Neuron (in vitro differentiated cells): ENCODE measurements at regions not wholly inside any gene's neighbourhood (a gene's known extent, or its start where the extent isn't known, plus 50 kb on each side); places are given as distances from the start of the nearest gene placed in this dataset.
"Not testable (repeated sequence)": the region's sequence is repeated elsewhere in the genome, so short reads cannot be mapped to it uniquely, and the experiment has no call there.

Source experiments
- H2AFZ ChIP-seq: one replicate; pipeline ENCODE4 v1.6.1; 2013; ENCODE audit warnings: low read depth, mild to moderate bottlenecking, inconsistent platforms, low read length, moderate library complexity
- H3K27me3 ChIP-seq: one replicate; pipeline ENCODE4 v1.6.1; 2013; ENCODE audit warnings: low read length; ENCODE audit not compliant: insufficient read depth
- H3K36me3 ChIP-seq: one replicate; pipeline ENCODE4 v1.6.1; 2013; ENCODE audit warnings: low read length; ENCODE audit not compliant: insufficient read depth
- H3K4me1 ChIP-seq: one replicate; pipeline ENCODE4 v1.6.1; 2013; ENCODE audit warnings: low read length; ENCODE audit not compliant: insufficient read depth
- H3K4me3 ChIP-seq: 2 replicates; pipeline ENCODE4 v1.5.1; 2013; ENCODE audit warnings: mild to moderate bottlenecking, low read length, moderate library complexity
- H3K9me3 ChIP-seq: one replicate; pipeline ENCODE4 v1.6.1; 2013; ENCODE audit warnings: low read length

- H3K27me3 ChIP-seq = no peaks in the 10 kb centered on the region
- H3K4me3 ChIP-seq = no peak overlapping the region
- H3K9me3 ChIP-seq = no peaks in the 10 kb centered on the region
- no peaks in the 10 kb centered on the region for H3K36me3 ChIP-seq
- H3K4me1 ChIP-seq = peaks cover 6% of the 10 kb centered on the region
- H2AFZ ChIP-seq = no peak overlapping the region
These were observed 69.1 kb upstream of the ADTRP start for GRCh38 chr6:11847515-11848345.

DNA sequence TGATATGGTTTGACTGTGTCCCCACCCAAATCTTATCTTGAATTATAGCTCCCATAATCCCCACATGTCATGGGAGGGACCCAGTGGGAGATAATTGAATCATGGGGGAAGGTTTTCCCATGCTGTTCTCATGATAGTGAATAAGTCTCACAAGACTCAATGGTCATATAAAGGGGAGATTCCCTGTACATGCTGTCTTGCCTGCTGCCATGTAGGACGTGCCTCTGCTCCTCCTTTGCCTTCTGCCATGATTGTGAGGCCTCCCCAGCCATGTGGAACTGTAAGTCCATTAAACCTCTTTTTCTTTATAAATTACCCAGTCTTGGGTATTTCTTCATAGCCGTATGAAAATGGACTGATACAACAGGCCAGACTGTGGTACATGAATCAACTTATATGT is 68.5 kb upstream of the ADTRP start:
- H3K36me3 ChIP-seq, H3K4me1 ChIP-seq, H3K9me3 ChIP-seq, H2AFZ ChIP-seq, H3K27me3 ChIP-seq, H3K4me3 ChIP-seq: not testable (repeated sequence)

DNA sequence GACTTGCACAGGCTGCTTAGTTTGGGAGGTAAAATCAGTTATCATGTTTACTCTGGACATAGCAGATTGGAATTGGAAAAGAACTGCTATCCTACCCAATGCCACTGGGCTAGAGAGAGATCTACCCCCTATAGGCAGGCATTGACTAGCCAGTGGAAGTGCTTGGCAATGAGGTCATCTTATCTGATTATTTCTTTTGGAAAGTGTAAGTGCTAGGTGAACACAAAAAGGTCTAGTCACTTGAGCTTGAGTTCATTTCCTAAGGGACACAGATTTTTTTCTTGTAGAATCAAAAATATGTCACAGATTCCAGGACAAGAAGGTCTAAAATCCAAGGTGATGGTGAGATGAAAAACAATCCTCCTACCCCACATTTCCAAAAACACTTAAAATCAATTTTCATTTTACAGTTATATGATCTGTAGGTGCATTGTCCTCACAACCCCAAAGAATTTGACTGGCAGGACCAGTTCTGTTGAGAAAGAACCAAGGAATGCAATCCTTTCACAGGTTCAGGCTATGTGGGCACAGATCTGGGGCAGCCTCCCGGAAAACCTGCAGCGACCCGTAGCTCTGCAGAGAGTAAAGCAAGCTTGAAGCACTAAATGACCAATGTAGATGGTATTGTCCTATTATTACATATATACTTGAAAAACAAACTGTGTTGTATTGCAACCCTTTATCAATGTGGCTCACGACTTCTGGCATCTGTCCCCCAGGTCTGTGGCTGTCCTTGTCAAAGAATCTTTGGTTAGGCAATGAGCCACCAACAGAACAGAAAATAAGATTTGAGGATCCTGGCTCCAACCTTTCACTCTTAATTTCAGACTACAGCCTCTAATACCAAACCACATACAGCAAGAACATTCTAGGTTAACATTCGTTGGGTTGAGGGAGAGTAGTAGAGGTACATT is 67.3 kb upstream of the ADTRP start:
- H3K27me3 ChIP-seq = no peaks in the 10 kb centered on the region
- no peak overlapping the region for H2AFZ ChIP-seq
- no peaks in the 10 kb centered on the region for H3K4me1 ChIP-seq
- H3K9me3 ChIP-seq = no peaks in the 10 kb centered on the region
- no peak overlapping the region for H3K4me3 ChIP-seq
- no peaks in the 10 kb centered on the region for H3K36me3 ChIP-seq

DNA sequence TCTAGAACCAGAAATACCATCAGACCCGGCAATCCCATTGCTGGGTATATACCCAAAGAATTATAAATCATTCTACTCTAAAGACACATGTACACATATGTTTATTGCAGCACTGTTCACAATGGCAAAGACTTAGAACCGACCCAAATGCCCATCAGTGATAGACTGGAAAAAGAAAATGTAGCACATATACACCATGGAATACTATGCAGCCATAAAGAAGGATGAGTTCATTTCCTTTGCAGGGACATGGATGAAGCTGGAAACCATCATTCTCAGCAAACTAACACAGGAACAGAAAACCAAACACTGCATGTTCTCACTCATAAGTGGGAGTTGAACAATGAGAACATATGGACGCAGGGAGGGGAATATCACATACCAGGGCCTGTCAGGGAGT is 64.2 kb upstream of the ADTRP start:
- not testable (repeated sequence) for H3K27me3 ChIP-seq, H3K4me1 ChIP-seq, H2AFZ ChIP-seq, H3K4me3 ChIP-seq, H3K36me3 ChIP-seq, H3K9me3 ChIP-seq

- H2AFZ ChIP-seq = no peak overlapping the region
- H3K9me3 ChIP-seq = no peaks in the 10 kb centered on the region
- H3K4me1 ChIP-seq = no peaks in the 10 kb centered on the region
- no peak overlapping the region for H3K4me3 ChIP-seq
- no peaks in the 10 kb centered on the region for H3K27me3 ChIP-seq
- H3K36me3 ChIP-seq = no peaks in the 10 kb centered on the region
These were observed 56.5 kb upstream of the ADTRP start for GRCh38 chr6:11835065-11835464.

DNA sequence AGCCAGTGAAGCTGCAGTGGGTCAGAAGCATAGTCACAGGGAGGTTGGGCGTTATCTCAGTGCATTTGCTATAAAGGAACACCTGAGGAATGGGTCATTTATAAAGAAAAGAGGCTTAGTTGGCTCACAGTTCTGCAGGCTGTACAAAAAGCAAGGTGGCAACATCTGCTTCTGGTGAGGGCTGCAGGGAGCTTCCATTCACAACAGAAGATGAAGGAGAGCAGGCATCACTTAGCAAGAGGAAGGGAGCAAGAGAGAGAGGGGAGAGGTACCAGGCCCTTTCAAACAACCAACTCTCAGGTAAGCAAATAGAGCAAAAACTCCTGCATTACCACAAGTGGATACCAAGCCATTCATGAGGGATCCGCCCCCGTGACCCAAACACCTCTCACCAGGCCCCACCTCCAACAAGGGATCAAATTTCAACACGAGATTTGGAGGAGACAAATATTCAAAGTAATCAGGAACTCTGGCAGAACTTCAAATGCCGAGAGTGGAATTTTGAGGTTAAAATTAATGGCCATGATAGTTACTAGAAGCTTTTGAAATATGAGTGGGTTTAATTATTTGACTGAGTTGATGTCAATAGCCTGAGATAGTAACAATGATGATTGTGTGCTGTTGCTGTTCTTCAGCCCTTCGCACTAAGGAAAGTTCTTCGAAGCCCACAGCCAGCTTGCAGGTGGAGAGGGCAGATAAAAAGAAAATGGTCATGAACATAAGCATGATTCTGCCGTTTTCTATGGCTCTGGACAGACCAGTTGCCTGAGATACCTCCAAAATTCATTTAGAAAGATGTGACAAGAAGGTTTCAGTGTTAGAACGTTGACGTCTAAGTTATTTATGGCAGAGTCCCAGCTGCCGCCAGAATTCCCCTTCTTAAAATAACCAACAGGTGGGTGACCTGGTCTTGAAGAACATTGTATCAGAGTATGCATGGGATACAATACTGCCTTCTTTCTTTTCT is 55.3 kb upstream of the ADTRP start:
- Histone ChIP-seq H3K27me3 (no peaks in the 10 kb centered on the region), H3K36me3 (no peaks in the 10 kb centered on the region), H3K4me1 (peaks cover 2% of the 10 kb centered on the region), H3K4me3 (no peak overlapping the region), H2AFZ (no peak overlapping the region), H3K9me3 (no peaks in the 10 kb centered on the region)

DNA sequence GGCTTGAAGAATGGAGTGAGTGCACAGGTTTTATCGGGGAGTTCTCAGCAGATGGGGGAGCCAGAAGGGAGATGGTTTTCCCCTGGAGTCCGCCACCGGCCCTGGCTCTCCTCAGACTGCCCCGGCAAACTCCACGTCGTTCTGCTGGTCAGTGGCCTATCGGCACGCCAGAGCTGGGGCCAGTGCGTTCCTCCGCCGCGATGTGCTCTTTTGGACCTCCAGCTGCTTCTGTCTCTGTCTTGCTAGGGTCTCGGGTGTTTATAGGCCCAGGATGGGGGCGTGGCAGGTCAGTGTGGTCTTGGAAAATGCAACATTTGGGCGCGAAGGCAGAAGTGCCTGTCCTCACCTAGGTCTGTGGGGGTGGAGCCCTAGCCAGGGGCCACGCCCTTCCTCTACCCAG is 53.0 kb upstream of the ADTRP start:
- no peak overlapping the region for H2AFZ ChIP-seq
- no peaks in the 10 kb centered on the region for H3K27me3 ChIP-seq
- H3K4me1 ChIP-seq = peaks cover 6% of the 10 kb centered on the region
- H3K36me3 ChIP-seq = no peaks in the 10 kb centered on the region
- H3K9me3 ChIP-seq = no peaks in the 10 kb centered on the region
- H3K4me3 ChIP-seq = no peak overlapping the region

DNA sequence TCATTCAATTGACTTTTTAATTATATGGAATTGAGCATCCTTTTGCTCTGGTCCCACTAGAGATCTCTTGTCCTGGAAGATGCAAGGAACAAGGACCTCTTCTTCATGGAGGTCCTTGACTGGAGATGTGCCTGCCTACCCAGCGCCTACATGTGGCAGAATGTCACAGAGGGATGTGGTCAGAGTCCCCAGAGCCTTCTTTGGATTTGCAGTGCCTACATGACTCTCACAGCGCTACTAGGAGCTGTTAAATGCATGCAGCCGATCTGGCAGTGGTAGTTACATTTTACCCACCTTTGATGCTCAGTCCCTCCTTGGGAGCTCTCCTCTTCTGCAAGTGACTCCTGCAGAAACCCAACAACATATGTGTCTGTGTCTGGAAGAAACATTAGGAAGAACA is 51.9 kb upstream of the ADTRP start:
- no peak overlapping the region for H3K4me3 ChIP-seq
- H3K9me3 ChIP-seq = no peaks in the 10 kb centered on the region
- peaks cover 6% of the 10 kb centered on the region for H3K4me1 ChIP-seq
- no peaks in the 10 kb centered on the region for H3K36me3 ChIP-seq
- H3K27me3 ChIP-seq = no peaks in the 10 kb centered on the region
- no peak overlapping the region for H2AFZ ChIP-seq

- no peaks in the 10 kb centered on the region for H3K27me3 ChIP-seq
- no peaks in the 10 kb centered on the region for H3K9me3 ChIP-seq
- peaks cover 6% of the 10 kb centered on the region for H3K4me1 ChIP-seq
- H2AFZ ChIP-seq = no peak overlapping the region
- no peak overlapping the region for H3K4me3 ChIP-seq
- H3K36me3 ChIP-seq = no peaks in the 10 kb centered on the region
These were observed 51.5 kb upstream of the ADTRP start for GRCh38 chr6:11830105-11830504.

DNA sequence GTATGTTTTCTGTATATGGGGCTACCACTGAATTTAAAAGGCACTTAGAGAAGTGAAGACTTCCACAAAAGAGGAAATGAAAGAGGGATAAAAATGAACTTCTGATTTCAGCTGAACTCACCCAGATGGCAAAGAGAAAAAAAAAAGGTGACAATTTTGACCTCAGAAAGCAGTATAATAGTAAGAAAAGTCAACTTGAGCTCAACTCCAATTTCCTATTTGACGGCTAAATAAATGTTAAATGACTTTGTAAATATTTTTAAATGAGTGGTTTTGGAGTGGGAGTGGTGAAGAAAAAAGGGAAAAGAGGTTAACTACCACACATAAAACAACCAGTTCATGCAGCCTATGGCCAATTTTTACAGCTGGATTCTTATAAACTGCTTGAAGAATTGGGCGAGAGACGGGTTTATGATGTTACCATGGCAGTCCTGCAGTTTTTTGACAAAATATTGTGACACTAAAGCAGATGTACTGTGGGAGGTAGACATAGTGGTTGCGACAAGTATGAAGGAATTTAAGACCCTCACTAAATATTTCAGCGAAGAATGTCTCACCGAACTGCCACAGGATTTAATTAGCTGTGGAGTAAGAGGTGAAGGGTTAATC is 49.8 kb upstream of the ADTRP start:
- H3K36me3 ChIP-seq = no peaks in the 10 kb centered on the region
- H2AFZ ChIP-seq = no peak overlapping the region
- no peaks in the 10 kb centered on the region for H3K9me3 ChIP-seq
- H3K27me3 ChIP-seq = no peaks in the 10 kb centered on the region
- no peak overlapping the region for H3K4me3 ChIP-seq
- peaks cover 6% of the 10 kb centered on the region for H3K4me1 ChIP-seq
